ENCODE measurements at regions not wholly inside any gene's neighbourhood (a gene's known extent, or its start where the extent isn't known, plus 50 kb on each side); places are given as distances from the start of the nearest gene placed in this dataset.

DNA sequence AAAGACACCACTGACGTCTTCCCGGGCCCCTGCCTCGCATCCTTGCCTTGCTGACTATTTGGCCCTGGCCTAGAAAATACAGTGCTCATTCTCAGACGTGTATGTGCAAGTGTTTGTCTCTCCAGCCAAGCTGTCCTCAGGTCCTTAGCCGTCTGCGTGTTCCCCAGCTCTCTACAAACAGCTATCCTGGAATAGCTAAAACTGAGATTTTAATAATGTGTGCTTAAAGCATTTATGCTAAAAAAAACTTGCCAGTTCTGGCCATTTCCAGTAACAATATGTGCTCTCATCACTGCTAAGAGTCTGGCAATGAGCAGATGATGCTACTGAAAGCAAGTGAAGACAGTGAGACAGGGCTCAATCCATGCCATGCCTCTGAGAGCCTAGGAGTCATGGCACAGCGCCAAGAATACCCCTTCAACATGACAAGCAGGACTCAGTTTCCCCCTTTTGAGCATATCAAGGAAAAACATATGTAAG, 55.7 kb downstream of the IRF2BP2 start (continued):
- TF ChIP-seq GABPA (IDR thresholded peaks at IDR 0.05; ENCODE audit: borderline replicate concordance, insufficient read depth, low read length) (no peak), KDM5A (IDR thresholded peaks at IDR 0.05; ENCODE audit: low read length) (no peak), GTF2F1 (IDR thresholded peaks at IDR 0.05; ENCODE audit: borderline replicate concordance, low read depth, low read length) (no peak), CREB1 (IDR thresholded peaks at IDR 0.05) (no peak)

All from H1 (cell line).